Right kidney (tissue), 1 donor: ENCODE measurements at regions not wholly inside any gene's neighbourhood (a gene's known extent, or its start where the extent isn't known, plus 50 kb on each side); places are given as distances from the start of the nearest gene placed in this dataset.

Source experiments
- DNase-seq: peaks from one replicate; pipeline ENCODE4 v3.0.0-alpha.2; 2016

DNA sequence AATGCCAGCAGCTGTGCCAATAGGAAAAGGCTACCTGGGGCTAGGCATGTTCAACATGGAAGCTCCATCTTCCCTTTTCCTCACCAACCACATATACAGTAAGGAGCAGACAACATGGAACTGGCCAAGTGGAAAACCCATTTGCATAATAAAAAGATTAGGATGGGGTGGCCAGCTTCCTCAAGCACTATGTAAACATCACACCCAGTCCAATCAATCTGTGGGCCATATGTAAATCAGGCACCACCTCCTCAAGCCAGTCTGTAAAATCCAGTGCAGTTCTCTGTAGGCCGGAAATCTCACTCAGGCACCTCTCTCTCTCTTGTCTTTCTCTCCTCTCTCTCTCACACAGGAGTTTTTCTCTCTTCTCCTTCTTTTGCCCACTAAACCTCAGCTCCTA is 360.2 kb upstream of the GRIA1 start:
- DNase-seq = no peak

DNA sequence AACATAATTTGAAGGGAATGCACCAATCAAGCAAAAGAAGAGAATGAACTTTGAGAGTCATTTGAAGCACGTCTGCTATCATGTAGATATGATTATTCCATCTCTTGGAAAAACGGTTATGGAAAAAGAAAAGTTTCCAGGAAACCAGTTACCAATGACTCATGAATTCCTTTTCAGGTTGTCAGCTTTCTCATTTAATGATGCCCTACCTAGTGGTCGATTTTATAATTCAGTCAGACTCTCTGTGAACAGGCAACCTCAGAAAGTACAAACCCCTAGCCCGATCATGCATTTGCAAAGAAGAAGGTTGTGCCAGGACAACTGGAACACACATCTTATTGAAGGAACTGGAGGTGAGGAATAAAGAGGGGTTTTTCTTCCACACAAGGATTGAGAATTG is 355.1 kb upstream of the GRIA1 start:
- no peak for DNase-seq

DNA sequence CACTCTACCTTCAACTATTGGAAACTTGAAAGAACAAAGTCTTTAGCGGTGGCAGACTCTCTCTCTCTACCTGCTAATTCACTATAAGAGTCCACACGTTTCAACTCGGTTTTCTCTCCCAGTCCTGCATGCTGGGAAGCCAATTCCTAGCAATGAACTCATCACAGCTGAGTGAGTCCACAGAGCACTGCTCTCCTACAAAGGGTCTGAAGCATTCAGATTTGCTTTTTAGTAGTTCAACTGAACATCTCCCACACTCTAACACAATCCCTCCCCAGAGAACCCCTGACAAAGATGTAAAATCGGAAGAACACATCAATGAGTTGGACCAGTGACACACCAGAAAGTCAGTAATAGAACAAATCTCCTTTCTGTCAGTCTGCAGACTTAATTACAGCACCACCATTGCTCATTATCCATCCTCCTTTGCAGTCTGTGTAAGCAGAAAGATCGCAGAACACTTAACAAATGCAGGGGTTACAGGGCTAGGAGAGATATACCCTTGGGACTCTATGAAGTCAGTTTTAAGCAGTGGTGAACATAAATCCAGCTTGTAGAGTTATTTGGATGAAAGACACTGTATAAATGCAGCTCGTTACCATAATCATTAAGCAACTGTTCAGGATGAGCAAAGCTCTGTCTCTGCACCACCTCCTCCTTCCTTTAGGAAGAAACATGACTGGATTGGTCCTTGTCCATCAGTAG is 353.4 kb upstream of the GRIA1 start:
- DNase-seq = no peak

DNA sequence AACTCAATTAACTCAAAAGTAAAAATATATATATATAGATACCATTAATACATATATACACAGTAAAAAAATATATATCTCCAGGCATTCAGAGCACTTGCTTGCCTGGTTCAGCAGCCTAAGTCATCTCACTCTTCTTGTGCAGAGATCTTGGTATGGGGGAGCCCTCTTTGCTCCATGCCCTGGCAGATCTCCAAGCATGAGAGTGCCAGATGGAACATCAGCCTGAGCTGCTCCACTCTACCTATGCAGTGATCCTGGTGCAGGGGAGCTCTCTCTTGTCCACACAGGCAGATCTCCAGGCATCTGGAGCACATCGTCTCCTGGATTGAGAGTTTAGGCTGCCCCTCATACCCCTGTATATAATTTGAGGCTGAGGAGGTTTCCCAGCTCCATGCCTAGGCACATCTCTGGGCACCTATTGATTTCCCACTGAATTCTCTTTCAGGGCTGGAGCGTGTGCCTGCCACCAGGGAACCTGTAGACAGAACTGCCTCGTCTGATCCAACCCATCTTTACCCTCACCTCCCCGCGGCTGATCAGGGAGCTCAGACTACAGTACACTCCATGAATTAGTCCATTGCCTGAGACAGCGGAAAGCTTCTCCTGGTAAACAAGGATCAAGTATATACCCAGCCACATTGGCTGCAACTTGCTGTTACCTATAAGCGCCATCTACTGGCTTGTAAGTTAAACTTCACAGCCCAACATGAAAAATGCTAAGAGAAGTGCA is 342.4 kb upstream of the GRIA1 start:
- peak; percentile 6 for DNase-seq

DNA sequence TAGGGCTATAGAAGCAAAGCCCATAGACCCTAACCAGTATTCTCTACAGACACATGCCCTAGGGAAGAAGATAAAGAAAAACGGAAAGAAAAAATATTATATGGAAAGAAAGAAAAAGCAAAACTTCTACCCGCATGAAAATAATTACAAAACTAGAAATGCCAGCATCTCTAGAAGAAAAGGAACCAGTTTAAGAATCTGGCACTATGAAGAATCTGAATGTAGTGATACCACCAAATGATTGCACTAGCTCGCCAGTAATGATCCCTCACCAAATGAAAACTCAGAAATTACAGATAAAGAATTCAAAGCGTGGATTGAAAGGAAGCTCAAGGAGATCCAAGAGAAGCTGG is 341.9 kb upstream of the GRIA1 start:
- DNase-seq = no peak

DNA sequence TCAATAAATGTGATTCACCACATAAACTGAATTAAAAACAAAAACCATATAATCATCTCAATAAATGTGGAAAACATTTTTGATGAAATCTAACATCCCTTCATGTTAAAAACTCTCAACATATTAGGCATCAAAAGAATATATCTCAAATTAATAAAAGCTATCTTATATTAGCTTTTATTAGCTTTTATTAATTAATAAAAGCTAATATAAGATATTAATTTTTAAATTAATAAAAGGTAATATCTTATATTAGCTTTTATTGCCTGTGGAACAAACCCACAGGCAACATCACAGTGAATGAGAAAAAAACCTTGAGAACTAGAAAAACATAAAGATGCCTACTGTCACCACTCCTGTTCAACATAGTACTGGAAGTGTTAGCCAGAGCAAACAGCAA is 338.9 kb upstream of the GRIA1 start:
- no peak for DNase-seq

DNA sequence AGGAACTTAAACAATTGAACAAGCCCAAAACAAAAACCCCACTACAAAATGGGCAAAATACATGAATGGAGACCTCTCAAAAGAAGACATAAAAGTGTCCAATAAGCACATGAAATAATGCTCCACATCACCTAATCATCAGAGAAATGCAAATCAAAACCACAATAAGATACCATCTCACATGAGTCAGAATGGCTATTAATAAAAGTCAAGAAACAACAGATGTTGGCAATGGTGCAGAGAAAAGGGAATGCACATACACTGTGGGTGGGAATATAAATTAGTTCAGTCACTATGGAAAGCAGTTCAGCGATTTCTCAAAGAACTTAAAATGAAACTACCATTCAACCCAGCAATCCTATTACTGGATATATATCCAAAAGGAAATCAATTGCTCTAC is 337.4 kb upstream of the GRIA1 start:
- DNase-seq = no peak

DNA sequence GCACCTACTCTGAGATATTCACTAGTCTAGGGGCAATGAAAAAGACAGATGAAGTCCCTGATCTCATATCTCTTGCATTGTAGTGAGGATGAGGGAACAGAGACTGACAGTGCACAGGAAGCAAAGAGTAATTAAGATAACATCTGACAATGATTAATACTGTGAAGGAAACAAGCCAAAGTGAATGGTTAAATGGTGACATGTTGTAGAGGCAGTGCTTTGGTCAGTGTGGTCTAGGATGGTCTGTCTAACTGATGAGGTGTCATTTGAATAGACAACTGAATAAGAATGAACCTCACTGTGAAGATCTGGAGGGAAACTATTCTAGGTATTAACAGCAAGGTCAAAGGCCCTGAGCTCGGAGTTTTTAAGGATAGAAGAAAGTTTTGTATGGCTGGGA is 333.3 kb upstream of the GRIA1 start:
- DNase-seq = no peak

DNA sequence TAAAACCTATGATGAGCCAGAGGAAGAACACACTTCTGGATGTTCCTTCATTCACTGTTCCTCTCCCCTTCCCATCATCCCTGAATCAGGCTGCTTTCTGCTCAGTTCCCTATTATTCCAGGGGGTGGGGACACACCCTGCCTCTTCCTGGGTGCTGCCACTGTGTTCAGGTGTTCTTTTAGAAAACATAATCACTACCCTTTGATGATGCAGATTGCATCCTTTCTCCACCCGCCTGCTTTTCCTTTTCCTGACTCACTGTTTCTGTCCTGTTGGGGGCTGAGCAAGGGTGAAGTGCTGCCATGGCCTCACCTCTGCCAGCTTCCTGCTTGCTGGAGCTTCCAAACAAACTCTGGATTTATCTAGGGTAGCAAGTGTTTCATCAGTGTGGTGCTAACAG is 331.9 kb upstream of the GRIA1 start:
- no peak for DNase-seq

DNA sequence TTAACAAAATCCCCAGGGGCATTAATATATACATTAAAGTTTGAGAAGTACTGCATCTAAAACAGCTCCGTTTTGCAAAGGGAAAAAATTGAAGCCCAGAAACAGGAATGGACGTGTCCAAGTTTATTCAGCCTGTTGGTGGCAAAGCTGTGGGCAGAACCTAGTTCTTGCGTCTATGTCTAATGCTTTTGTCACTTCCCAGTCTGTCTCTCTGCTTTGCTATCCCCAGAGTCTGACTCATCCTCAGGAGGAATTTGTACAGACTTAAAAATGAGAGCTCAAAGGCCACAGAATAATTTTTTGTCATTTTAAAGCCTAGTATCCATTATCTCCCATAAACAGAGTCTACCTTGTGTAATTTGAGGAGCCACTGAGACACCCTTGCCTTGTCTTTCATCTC is 330.9 kb upstream of the GRIA1 start:
- DNase-seq = no peak

DNA sequence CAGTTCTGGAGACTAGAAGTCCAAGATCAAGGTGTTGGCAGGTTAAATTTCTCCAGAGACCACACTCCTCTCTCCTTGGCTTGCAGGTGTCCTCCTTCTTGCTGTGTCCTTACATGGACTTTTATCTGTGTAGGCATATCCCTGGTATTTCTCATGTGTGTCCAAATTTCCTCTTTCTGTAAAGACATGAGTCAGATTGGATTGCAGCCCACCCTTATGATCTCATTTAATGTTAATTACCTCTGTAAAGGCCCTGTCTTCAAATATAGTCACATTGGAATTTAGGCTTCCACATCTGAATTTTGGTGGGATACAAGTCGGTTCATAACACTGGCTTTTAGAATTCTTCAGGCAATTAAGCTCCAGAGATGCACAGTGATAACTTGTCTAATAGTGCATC is 322.2 kb upstream of the GRIA1 start:
- no peak for DNase-seq

DNA sequence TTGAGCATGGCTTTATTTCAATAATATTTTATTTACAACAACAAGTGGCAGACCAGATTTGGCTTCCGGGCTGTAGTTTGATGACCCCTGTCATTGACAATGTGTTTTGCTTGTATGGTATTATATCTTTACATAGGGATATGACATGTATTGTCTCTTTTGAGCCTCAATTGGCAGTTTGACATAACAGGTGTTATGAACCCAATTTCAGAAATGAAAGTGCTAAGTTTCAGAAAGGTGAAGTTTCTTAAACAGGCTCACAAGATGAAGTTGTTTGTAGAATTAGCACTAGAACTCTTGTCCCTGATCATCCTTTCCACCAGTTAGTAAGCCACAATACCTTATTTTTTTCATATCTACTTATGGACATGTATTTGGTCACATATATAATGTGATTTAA is 303.0 kb upstream of the GRIA1 start:
- DNase-seq = no peak

DNA sequence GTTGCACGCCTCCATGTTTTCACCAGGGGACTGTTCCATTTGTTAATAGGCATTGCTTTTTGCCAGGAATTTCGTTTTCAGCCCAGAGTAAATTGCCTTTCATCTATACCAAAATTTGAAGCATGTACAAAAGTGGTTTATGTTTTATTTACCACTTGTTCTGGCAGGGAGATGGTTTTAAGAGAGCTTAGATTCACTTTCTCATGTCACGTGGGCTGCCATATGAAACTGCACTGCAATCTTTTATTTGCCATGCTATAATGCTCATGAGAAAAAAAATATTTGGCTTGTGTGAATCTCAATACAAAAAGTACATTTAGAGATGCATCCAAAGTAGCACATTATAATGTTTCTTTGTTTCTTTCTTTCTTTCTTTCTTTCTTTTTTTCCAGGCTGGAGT is 284.1 kb upstream of the GRIA1 start:
- DNase-seq = no peak

DNA sequence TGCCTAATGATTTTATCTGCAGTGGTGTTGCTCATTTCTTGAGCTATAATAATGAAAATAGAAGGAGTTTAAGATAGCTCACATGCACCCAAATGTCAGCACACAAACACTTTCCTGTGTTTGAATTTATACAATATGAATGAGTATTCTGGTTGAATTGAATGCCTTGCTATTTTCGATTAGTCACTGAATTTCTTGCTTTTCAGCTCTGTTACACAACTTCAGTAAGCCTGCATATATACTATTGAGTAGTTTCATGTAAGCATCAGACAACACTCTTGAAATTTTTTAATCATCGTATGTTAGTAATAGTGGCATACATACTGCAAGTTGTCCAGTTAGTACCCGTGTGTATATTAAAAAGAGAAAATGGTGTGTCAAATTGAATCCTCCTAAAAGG is 281.5 kb upstream of the GRIA1 start:
- DNase-seq = no peak

DNA sequence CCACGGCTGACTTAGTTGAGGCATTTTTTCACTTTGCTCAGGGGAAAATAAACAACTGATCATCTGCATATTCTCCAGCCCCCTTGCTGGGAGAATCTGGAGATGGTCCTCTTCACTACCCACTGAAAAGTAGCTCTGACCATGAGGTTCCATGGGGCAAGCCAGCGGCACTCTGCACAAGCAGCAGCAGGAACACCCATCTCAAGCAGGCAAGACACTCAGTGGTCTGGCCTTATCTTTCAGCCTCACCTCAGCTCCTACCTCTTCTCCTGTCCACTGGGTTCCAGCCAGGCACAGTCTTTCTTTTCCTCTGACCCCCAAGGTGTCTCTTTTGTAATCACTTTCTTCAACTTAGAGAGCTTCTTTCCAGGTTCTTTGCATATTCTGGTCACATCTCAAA is 280.8 kb upstream of the GRIA1 start:
- DNase-seq = no peak

DNA sequence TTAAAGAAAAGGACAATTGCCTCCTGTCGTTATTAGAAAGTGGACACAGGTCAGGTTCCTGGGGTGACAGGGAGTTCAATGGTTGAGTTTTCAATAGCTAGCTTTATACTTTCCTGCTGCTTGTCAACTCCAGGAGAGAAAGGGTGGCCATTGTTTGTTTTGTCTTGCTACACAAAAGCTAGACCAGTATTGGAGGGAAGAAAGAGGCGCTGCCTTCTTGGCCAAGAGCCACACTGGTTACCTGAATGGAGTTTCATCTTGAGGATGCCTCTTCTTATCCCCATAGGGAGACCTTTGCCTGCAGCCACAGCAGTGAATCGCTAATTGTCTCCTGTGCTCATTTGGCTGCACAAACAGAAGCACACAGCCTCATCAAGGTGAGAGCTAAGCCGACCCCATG is 279.4 kb upstream of the GRIA1 start:
- DNase-seq = no peak

DNA sequence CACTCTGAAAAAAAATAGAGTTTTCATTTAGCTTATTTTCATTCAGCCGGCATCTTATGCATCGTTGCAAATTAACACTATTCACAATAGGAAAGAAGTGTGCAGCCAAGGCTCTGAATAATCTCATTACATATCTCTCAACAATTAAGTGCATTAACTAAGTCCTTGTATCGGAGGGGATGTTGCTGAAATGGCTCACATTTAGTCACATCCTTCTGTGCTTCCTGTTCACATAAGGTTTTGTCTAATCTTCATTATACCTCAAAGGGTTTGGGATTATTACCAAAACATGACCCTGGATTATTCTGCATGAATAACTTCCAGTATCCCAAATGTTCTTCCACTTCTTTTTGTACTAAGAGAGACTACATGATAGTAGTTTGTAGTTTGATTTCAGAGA is 278.0 kb upstream of the GRIA1 start:
- no peak for DNase-seq

DNA sequence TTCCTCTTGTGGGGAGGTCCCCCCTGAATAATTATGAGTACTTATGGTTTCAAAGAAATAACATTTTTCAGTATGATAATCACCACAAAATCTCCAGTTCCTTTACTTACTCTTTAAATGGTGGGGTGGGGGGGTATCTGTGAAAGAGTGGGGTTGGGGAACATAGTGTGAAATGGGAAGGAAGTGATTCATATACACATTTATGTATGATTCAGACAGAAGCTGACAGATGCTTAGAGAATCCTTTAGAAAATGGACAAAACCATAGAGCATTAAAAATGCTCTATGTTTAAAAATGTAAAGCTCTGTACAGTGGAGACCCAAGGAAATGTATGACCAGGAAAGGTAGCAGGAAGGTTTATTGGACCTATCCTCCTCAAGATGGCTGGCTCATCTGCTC is 267.5 kb upstream of the GRIA1 start:
- DNase-seq = no peak

DNA sequence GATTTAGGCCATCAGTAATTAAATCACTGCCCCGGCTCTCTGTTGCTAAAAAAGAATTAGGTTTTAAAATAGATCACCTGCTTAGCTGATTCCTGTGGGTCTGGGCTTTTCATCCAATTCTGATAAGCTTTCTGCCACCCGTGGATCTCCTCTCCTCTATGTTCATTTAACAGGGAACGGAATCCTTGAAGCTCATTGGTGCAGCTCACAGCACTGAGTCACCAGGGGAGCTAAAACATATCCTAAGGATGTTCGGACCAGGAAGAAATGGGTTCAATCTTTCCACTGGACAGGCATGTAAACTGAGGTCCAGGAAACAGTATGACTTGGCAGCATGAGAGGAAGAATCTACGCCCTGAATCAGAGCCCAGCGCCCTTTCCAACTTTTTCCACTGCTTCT is 267.1 kb upstream of the GRIA1 start:
- DNase-seq = no peak

DNA sequence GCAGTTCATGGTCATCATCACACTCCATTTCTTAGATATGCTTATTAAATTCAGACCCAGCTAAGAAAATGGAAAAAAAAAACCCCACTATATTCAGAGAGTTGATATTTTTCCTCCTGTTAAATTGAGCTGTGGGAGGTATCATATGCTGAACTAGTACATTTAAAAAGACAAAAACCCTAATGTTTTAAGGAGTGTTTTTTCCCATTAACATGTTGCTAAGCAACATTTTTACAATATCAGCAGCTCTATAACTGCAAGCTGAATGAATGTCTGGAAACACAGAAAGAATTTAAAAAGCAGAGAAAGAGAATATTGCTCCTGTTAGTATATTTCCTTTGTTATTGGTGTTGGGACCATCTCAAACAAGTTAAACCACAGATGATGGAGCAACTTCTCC is 265.8 kb upstream of the GRIA1 start:
- no peak for DNase-seq

DNA sequence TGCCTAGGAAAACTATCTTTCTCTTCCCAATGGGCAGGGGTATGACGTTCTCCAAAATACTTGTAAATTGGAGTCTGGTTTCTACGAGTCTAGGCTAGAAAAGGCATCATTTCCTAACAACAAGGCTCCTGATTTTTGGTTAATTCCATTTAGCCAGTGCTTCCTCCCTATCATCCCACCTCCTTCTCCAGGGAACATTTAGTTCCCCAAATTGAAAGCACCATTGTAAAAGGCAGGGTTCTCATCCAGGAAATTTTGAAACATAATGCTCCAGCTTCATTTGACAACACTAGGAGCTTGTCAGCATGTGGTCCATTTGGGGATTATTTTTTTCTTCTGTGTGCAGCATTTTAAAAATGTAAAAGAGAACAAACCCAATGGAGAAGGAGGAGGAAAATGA is 256.5 kb upstream of the GRIA1 start:
- no peak for DNase-seq

DNA sequence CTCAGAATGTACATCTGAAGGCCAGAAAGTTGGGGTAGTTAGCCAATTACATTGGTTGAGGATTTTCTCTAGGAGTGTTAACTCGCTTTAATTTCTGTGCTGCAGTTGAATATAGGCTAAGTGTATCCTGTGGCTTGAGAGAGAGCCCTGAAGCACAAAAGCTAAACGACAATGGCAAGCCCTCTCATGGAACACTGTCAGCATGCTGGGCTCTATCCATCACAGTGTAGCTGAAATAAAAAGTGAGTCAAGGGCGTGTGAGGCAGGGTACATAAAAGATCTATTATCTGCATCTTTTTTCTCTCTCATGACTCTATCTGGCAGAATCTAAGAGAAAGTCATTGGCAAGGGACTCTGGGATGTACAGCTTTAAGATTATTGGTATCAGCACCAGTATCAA is 254.2 kb upstream of the GRIA1 start:
- DNase-seq = no peak

DNA sequence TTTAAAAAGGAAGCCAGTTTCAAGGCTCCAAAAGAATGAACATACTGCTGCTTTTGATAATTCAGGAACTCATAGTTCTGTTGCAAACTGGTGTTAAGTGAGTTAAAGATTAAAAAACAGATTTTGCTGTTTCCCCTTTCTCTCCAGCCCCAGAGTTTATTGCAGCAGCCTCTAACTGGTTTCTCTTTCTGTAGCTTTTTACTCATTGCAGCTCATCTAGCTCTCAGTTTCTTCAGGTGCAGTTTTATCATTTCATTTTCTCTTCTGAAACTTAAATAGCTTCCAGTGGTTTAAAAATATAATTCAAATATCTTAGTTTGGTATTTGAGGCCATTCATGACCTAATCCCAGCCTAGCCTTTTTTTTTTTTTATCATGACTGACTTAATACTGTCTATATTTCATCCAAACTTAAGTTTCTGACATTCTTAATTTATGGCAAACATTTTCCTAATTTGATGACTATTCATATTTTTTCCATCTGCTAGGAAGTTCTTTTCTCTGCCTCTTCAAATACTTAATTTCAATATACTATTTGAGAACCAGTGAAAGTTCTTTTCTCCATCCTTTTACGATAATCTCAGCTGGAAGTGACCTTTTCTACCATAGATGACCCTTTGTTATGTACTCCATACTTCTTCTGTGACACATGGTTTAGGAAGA is 252.7 kb upstream of the GRIA1 start:
- DNase-seq = no peak

DNA sequence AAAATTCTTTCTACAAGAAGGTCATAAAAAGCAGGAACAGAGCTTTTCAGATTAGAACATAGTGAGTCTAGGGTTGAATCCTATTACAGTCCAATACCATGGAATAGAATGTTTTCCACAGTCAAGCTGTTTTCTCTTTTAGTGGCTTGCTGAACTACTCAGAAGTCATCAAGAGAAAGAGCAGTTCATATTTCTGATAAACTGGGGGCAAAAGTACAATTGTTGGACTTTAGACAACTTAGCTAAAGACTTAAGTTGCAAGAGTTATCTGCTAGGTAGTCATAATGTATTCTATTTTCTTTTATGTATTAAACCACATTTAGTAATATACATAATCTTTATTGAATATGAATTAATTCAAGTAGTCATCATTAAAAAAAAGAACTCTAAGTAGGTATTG is 233.1 kb upstream of the GRIA1 start:
- no peak for DNase-seq
